ENCODE measurements at regions not wholly inside any gene's neighbourhood (a gene's known extent, or its start where the extent isn't known, plus 50 kb on each side); places are given as distances from the start of the nearest gene placed in this dataset.

GRCh38 chr2:118227698-118228508 is 139.6 kb downstream of the INSIG2 start:
- TF ChIP-seq CTCF (IDR thresholded peaks at IDR 0.05), result no peak
- no peak for TF ChIP-seq POLR2A (IDR thresholded peaks at IDR 0.05)

All from thyroid gland (tissue), 4 donors.